GM12865 (cell line): ENCODE measurements at regions not wholly inside any gene's neighbourhood (a gene's known extent, or its start where the extent isn't known, plus 50 kb on each side); places are given as distances from the start of the nearest gene placed in this dataset.

Experiments
- DNase-seq: peaks from one replicate; pipeline ENCODE4 v3.0.0; 2010; ENCODE audit warnings: low read depth
- H3K4me3 ChIP-seq: 2 replicates; pipeline ENCODE4 v1.5.1; 2011; ENCODE audit warnings: mild to moderate bottlenecking, low read depth, low read length, control low read depth
- CTCF ChIP-seq: IDR thresholded peaks from 2 replicates; pipeline ENCODE4 v1.5.1; 2011; ENCODE audit warnings: low read length, control low read depth, low read depth, inconsistent platforms; ENCODE audit not compliant: insufficient read depth; ENCODE audit errors: missing control alignments

- H3K4me3 ChIP-seq, result no peak overlapping the region
- TF ChIP-seq CTCF, result no peak
- DNase-seq, result no peak
Measured at GRCh38 chr2:217705461-217705860, 297.3 kb downstream of the TNS1 start.

GRCh38 chr2:217703999-217704398, 298.8 kb downstream of the TNS1 start:
- DNase-seq, result no peak

GRCh38 chr2:217703102-217703501, 299.7 kb downstream of the TNS1 start:
- no peak overlapping the region for H3K4me3 ChIP-seq
- no peak for TF ChIP-seq CTCF
- DNase-seq, result no peak

More at GRCh38 chr2:217703999-217704398, 298.8 kb downstream of the TNS1 start:
- no peak overlapping the region for H3K4me3 ChIP-seq
- no peak for TF ChIP-seq CTCF

- TF ChIP-seq CTCF, result no peak
- H3K4me3 ChIP-seq, result no peak overlapping the region
- no peak for DNase-seq
Measured at GRCh38 chr2:217701622-217702021, 301.2 kb downstream of the TNS1 start.

- no peak overlapping the region for H3K4me3 ChIP-seq
- TF ChIP-seq CTCF, result no peak
- no peak for DNase-seq
Measured at GRCh38 chr2:217698691-217699090, 304.1 kb downstream of the TNS1 start.

GRCh38 chr2:217695033-217695520, 307.7 kb downstream of the TNS1 start:
- DNase-seq, result no peak
- no peak overlapping the region for H3K4me3 ChIP-seq
- TF ChIP-seq CTCF, result no peak

- DNase-seq, result no peak
- no peak overlapping the region for H3K4me3 ChIP-seq
- TF ChIP-seq CTCF, result no peak
Measured at GRCh38 chr2:217694291-217694690, 308.5 kb downstream of the TNS1 start.
